Hepatocyte (in vitro differentiated cells): ENCODE measurements at regions not wholly inside any gene's neighbourhood (a gene's known extent, or its start where the extent isn't known, plus 50 kb on each side); places are given as distances from the start of the nearest gene placed in this dataset.

Source experiments
- DNase-seq: peaks from one replicate; pipeline ENCODE4 v3.0.0-alpha.2; 2016; ENCODE audit warnings: low spot score
- H2AFZ ChIP-seq: fragments of 200-600 bp; sonication (generic); 2 replicates; pipeline ENCODE4 v1.6.0; 2016; ENCODE audit warnings: antibody characterized with exemption, mild to moderate bottlenecking
- H3K27ac ChIP-seq: fragments of 200-600 bp; sonication (generic); 2 replicates; pipeline ENCODE4 v1.5.1; 2016; ENCODE audit warnings: mild to moderate bottlenecking
- H3K27me3 ChIP-seq: fragments of 200-600 bp; sonication (generic); 2 replicates; pipeline ENCODE4 v1.6.1; 2016
- H3K36me3 ChIP-seq: fragments of 200-600 bp; sonication (generic); replicated peaks from 2 replicates; pipeline ENCODE4 v1.5.1; 2016; ENCODE audit warnings: low read depth; ENCODE audit not compliant: insufficient read depth
- H3K4me1 ChIP-seq: fragments of 200-600 bp; sonication (generic); 2 replicates; pipeline ENCODE4 v1.5.1; 2016; ENCODE audit warnings: mild to moderate bottlenecking, moderate library complexity; ENCODE audit not compliant: insufficient read depth
- H3K4me2 ChIP-seq: fragments of 200-600 bp; sonication (generic); 2 replicates; pipeline ENCODE4 v1.6.0; 2016
- H3K4me3 ChIP-seq: fragments of 200-600 bp; sonication (generic); 2 replicates; pipeline ENCODE4 v1.5.1; 2016; ENCODE audit warnings: mild to moderate bottlenecking
- H3K79me2 ChIP-seq: fragments of 200-600 bp; sonication (generic); 2 replicates; pipeline ENCODE4 v1.6.0; 2017; ENCODE audit warnings: mild to moderate bottlenecking
- H3K9me2 ChIP-seq: fragments of 200-600 bp; sonication (generic); replicated peaks from 2 replicates; pipeline ENCODE4 v1.6.0; 2017; ENCODE audit warnings: mild to moderate bottlenecking; ENCODE audit not compliant: insufficient read depth
- H3K9me3 ChIP-seq: fragments of 200-600 bp; sonication (generic); 2 replicates; pipeline ENCODE4 v1.5.1; 2016; ENCODE audit warnings: low read depth, mild to moderate bottlenecking
- H4K20me1 ChIP-seq: fragments of 200-600 bp; sonication (generic); 2 replicates; pipeline ENCODE4 v1.6.0; 2016; ENCODE audit warnings: mild to moderate bottlenecking; ENCODE audit not compliant: insufficient read depth, poor library complexity, severe bottlenecking
- EZH2 ChIP-seq: fragments of 200-600 bp; sonication (generic); IDR thresholded peaks from 2 replicates; pipeline ENCODE4 v1.6.1; 2016; ENCODE audit warnings: antibody characterized with exemption, mild to moderate bottlenecking, borderline replicate concordance
- EZH2phosphoT487 ChIP-seq: fragments of 200-600 bp; sonication (generic); IDR thresholded peaks from one replicate; pipeline ENCODE4 v1.6.1; 2018; ENCODE audit warnings: antibody characterized with exemption, mild to moderate bottlenecking, low read depth, moderate library complexity; ENCODE audit not compliant: unreplicated experiment, severe bottlenecking
- WGBS: methylation state at CpG from one replicate; pipeline ENCODE4 v1.1.6; 2016; ENCODE audit warnings: low lambda C conversion rate; ENCODE audit errors: missing lambda C conversion rate; 5-methylcytosine and 5-hydroxymethylcytosine counted together
- TF ChIP-seq, protein P1 (sequence below): fragments of 200-600 bp; sonication (generic); IDR thresholded peaks from 2 replicates; pipeline ENCODE4 v1.5.1; 2016; ENCODE audit warnings: antibody characterized with exemption, mild to moderate bottlenecking; ENCODE audit not compliant: poor library complexity

DNA sequence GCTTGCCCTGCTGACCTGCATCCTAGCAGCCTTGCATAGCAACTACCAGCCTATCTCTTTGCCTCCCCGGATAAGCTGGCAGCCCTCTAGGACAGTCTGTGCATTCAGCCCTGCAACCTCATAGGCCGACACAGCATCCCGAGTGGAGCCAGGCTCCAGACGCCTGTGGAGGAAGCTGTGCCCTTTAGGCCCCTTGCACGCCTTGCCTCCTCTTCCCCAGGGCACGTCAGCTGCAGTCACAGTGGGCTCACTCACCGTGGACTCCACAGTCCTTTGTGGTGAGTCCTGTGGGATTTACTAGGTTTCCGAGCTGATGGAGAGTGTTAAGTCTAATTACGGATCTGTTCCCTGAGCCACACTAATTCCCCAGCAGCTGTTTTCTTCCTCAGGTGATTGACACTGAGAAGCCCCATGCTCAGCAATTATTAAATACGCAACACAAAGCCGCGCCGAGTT, 540.0 kb downstream of the TCERG1L start:
- TF ChIP-seq, protein P1, sequence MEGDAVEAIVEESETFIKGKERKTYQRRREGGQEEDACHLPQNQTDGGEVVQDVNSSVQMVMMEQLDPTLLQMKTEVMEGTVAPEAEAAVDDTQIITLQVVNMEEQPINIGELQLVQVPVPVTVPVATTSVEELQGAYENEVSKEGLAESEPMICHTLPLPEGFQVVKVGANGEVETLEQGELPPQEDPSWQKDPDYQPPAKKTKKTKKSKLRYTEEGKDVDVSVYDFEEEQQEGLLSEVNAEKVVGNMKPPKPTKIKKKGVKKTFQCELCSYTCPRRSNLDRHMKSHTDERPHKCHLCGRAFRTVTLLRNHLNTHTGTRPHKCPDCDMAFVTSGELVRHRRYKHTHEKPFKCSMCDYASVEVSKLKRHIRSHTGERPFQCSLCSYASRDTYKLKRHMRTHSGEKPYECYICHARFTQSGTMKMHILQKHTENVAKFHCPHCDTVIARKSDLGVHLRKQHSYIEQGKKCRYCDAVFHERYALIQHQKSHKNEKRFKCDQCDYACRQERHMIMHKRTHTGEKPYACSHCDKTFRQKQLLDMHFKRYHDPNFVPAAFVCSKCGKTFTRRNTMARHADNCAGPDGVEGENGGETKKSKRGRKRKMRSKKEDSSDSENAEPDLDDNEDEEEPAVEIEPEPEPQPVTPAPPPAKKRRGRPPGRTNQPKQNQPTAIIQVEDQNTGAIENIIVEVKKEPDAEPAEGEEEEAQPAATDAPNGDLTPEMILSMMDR = no peak
- Histone ChIP-seq H3K4me1 (no peaks in the 10 kb centered on the region), H3K36me3 (no peaks in the 10 kb centered on the region), H4K20me1 (no peaks in the 10 kb centered on the region), H3K4me2 (no peak overlapping the region), H3K27ac (no peak overlapping the region), H3K27me3 (no peaks in the 10 kb centered on the region), H3K4me3 (no peak overlapping the region), H2AFZ (no peak overlapping the region), H3K9me2 (no peaks in the 10 kb centered on the region), H3K9me3 (no peaks in the 10 kb centered on the region), H3K79me2 (no peaks in the 10 kb centered on the region)
- no peak for DNase-seq
- WGBS = 79% methylated on average over 13 of the region's 13 CpGs

DNA sequence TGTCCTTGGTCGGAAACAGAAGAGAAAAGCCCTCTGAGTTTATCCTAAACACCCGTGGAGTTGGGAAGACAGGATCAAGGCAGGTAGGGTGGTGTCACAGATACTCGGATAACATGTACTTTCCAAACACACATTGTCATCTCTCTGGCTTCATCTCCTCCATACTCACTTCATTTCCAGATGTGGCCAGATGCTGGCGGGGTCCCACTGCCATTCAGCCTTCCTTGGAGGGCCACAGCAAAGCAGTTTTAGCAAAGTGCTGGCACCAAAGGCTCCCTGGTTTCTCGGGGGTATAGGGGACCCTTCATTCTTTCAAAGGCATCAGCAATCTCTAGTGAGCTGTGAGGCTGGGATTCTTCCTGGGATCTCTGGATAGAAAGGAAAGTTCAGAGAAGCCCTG, 539.5 kb downstream of the TCERG1L start:
- H3K79me2 ChIP-seq = no peaks in the 10 kb centered on the region
- no peaks in the 10 kb centered on the region for H3K4me1 ChIP-seq
- TF ChIP-seq, protein P1 = no peak
- TF ChIP-seq EZH2phosphoT487 = no peak
- TF ChIP-seq EZH2 = no peak
- no peaks in the 10 kb centered on the region for H4K20me1 ChIP-seq
- no peak overlapping the region for H3K4me2 ChIP-seq
- no peaks in the 10 kb centered on the region for H3K9me2 ChIP-seq
- DNase-seq = no peak
- H3K9me3 ChIP-seq = no peaks in the 10 kb centered on the region
- H3K27me3 ChIP-seq = no peaks in the 10 kb centered on the region
- H3K27ac ChIP-seq = no peak overlapping the region
- no peaks in the 10 kb centered on the region for H3K36me3 ChIP-seq
- H2AFZ ChIP-seq = no peak overlapping the region
- no peak overlapping the region for H3K4me3 ChIP-seq
- WGBS = 79% methylated on average over 5 of the region's 5 CpGs

DNA sequence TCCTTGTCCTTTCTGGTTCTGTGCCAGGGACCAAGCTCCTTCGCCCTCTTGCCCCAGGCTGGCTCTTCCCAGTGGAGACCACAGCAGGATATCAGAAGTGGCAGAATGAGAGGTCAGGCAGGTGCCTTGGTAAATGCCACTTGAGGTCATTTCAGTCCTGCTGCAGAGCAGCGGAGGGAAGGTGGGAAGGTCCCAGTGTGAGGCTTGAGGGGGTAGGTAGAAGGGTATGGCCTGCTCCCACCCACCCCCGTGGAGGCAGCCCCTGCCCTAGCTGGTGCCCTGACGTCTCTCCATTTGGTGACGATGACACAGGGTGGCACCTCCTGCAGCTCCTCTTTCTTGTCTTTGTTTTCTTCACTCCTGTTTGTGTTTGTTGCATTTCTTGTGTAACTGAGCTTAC, 538.8 kb downstream of the TCERG1L start:
- no peak overlapping the region for H3K27ac ChIP-seq
- H2AFZ ChIP-seq = no peak overlapping the region
- H3K36me3 ChIP-seq = no peaks in the 10 kb centered on the region
- 83% methylated on average over 5 of the region's 5 CpGs for WGBS
- no peak overlapping the region for H3K4me3 ChIP-seq
- H4K20me1 ChIP-seq = no peaks in the 10 kb centered on the region
- H3K27me3 ChIP-seq = no peaks in the 10 kb centered on the region
- H3K4me2 ChIP-seq = no peak overlapping the region
- H3K79me2 ChIP-seq = no peaks in the 10 kb centered on the region
- no peaks in the 10 kb centered on the region for H3K9me3 ChIP-seq
- no peaks in the 10 kb centered on the region for H3K9me2 ChIP-seq
- DNase-seq = no peak
- H3K4me1 ChIP-seq = no peaks in the 10 kb centered on the region
- TF ChIP-seq EZH2 = no peak
- TF ChIP-seq EZH2phosphoT487 = no peak
- TF ChIP-seq, protein P1 = no peak

DNA sequence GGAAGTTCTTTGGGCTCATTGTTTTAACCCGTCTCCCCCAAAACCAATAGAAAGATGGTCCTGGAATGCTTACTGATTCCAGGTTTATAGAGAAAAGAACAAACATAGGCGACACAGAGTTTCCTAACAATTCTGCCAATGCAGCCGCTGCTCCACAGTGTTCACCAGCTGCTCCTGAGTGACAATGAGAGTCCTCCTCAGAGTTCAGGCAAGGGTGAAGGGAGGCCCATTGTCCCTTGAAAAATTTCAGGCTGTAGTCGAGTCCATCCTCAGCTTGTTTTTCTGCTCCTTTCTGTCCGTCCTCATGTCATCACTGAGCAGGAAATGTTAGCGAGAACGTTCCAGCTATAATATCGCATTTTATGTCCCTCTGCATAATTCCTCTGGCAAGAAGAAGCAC, 537.6 kb downstream of the TCERG1L start:
- TF ChIP-seq, protein P1 = no peak
- no peak overlapping the region for H3K27ac ChIP-seq
- H2AFZ ChIP-seq = no peak overlapping the region
- no peak for DNase-seq
- no peaks in the 10 kb centered on the region for H4K20me1 ChIP-seq
- no peaks in the 10 kb centered on the region for H3K9me3 ChIP-seq
- no peaks in the 10 kb centered on the region for H3K79me2 ChIP-seq
- H3K27me3 ChIP-seq = no peaks in the 10 kb centered on the region
- H3K36me3 ChIP-seq = no peaks in the 10 kb centered on the region
- WGBS = 82% methylated on average over 8 of the region's 8 CpGs
- no peaks in the 10 kb centered on the region for H3K9me2 ChIP-seq
- no peak overlapping the region for H3K4me3 ChIP-seq
- no peak overlapping the region for H3K4me2 ChIP-seq
- H3K4me1 ChIP-seq = no peaks in the 10 kb centered on the region
